ENCODE measurements at regions not wholly inside any gene's neighbourhood (a gene's known extent, or its start where the extent isn't known, plus 50 kb on each side); places are given as distances from the start of the nearest gene placed in this dataset.

DNA sequence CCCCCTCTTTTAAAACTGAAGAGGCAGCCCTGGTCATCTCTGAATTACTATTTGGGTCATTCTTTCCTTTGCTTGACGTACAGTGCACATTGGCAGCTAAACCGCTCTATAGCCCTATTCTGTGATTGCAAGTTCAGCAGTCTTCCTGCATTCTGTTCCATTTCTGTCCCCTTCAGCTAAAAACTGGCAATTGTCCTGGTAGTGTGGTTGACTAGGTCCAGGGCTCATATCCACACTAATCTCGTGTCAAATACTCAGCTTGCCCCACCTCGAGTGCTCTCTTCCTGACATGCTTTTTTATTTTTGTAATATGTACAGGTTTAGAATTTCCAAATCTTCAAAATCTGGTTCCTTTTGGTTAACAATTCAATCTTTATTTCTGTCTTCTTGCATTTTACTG lies 282.1 kb downstream of the THBS2 start:
- H3K36me3 ChIP-seq (replicated peaks in 1 of 2; ENCODE audit: control insufficient read depth in 2 of 2, insufficient read depth in 2 of 2, low read length in 2 of 2), result no peaks in the 10 kb centered on the region
- no peak overlapping the region for H2BK15ac ChIP-seq (ENCODE audit: low read length)
- no peak overlapping the region for H2AFZ ChIP-seq (ENCODE audit: low read length)
- no peak overlapping the region for H3K4me2 ChIP-seq (ENCODE audit: insufficient read depth, low read length, poor library complexity, severe bottlenecking)
- H3K14ac ChIP-seq (ENCODE audit: low read length), result no peak overlapping the region
- no peaks in the 10 kb centered on the region for H3K27me3 ChIP-seq (ENCODE audit: control insufficient read depth in 3 of 3, insufficient read depth in 3 of 3, low read depth in 1 of 3, low read length in 3 of 3)
- no CpG with 5 or more reads among the region's 4 CpGs for WGBS, 2 donors (ENCODE audit: extremely low coverage in 2 of 2, insufficient read length in 2 of 2, insufficient replicate concordance in 1 of 2)
- no peak overlapping the region for H3K18ac ChIP-seq (ENCODE audit: low read length)
- no peak overlapping the region for H4K91ac ChIP-seq (ENCODE audit: low read depth, low read length, poor library complexity)
- H2BK12ac ChIP-seq (ENCODE audit: low read length), result no peak overlapping the region
- no peaks in the 10 kb centered on the region for H3K79me1 ChIP-seq (ENCODE audit: low read depth, low read length)
- no peak overlapping the region for H3K9ac ChIP-seq (ENCODE audit: low read depth, low read length, poor library complexity)
- H3K23ac ChIP-seq (ENCODE audit: low read depth, low read length, poor library complexity), result no peak overlapping the region
- no peak overlapping the region for H3K27ac ChIP-seq (replicated peaks; ENCODE audit: low read length)
- H3K4ac ChIP-seq (ENCODE audit: low read length), result no peak overlapping the region
- no peak overlapping the region for H2BK5ac ChIP-seq (ENCODE audit: low read length)
- H3K4me1 ChIP-seq (ENCODE audit: control insufficient read depth in 2 of 2, insufficient read depth in 1 of 2, low read depth in 1 of 2, low read length in 2 of 2), result peaks cover 0 to 2% of the 10 kb centered on the region in 2 donors
- DNase-seq (ENCODE audit: low spot score), result no peak
- no peaks in the 10 kb centered on the region for H3K9me3 ChIP-seq (replicated peaks in 1 of 2; ENCODE audit: control insufficient read depth in 2 of 2, insufficient read depth in 1 of 2, low read depth in 1 of 2, low read length in 2 of 2)
- no peak overlapping the region for H4K8ac ChIP-seq (ENCODE audit: low read depth, low read length)
- H2BK120ac ChIP-seq (ENCODE audit: low read depth, low read length), result no peak overlapping the region
- H3K4me3 ChIP-seq (ENCODE audit: low read length in 2 of 2), result no peak overlapping the region
- no peak overlapping the region for H2AK5ac ChIP-seq (ENCODE audit: low read depth, low read length)

DNA sequence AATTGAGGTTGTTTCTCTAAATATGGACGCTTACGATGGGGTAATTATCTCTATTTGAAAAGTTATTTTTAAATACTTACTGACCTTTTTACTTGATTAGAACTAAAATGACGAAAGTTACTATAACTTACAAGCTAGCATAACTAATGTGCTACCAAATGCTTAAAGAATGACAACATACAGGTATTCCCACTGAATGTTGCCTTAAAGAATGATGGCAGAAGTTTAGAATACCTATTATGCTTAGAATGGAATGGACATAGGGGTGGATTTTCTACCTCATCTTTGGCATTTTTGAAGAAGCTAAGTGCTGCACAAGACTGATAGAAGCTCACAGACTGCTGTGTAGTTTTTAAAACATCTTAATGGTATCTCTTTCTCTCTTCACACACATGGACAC lies 284.8 kb downstream of the THBS2 start:
- H3K14ac ChIP-seq (ENCODE audit: low read length), result no peak overlapping the region
- no CpG with 5 or more reads among the region's 3 CpGs for WGBS, 2 donors (ENCODE audit: extremely low coverage in 2 of 2, insufficient read length in 2 of 2, insufficient replicate concordance in 1 of 2)

DNA sequence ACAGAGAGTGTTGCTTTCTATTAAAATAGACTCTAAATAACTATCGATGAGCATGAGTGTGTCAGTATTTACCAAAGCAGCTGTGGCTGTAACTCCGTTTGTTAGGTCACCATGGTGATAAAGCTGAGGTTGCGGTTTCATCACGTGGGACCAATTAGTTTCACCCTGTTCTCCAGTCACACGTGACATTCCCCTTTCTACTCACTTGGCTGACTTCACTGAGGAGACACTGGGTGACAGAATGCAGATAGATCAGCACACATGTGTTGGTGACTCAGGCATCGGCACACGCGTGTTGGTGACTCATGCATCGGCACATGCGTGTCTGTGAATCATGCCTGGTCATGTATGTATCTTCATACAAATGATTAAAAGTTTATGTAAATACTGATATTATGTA lies 285.4 kb downstream of the THBS2 start:
- H4K91ac ChIP-seq (ENCODE audit: low read depth, low read length, poor library complexity), result no peak overlapping the region
- no CpG with 5 or more reads among the region's 10 CpGs for whole genome bisulfite sequencing, 2 donors (ENCODE audit: extremely low coverage in 2 of 2, insufficient read length in 2 of 2, insufficient replicate concordance in 1 of 2)
- no peak overlapping the region for H3K9ac ChIP-seq (ENCODE audit: low read depth, low read length, poor library complexity)
- peaks cover 0 to 2% of the 10 kb centered on the region in 2 donors for H3K4me1 ChIP-seq (ENCODE audit: control insufficient read depth in 2 of 2, insufficient read depth in 1 of 2, low read depth in 1 of 2, low read length in 2 of 2)
- no peak overlapping the region for H3K27ac ChIP-seq (replicated peaks; ENCODE audit: low read length)
- H3K79me1 ChIP-seq (ENCODE audit: low read depth, low read length), result no peaks in the 10 kb centered on the region
- no peak overlapping the region for H4K8ac ChIP-seq (ENCODE audit: low read depth, low read length)
- H2AFZ ChIP-seq (ENCODE audit: low read length), result no peak overlapping the region
- no peak overlapping the region for H3K4ac ChIP-seq (ENCODE audit: low read length)
- no peak overlapping the region for H3K23ac ChIP-seq (ENCODE audit: low read depth, low read length, poor library complexity)
- H3K27me3 ChIP-seq (ENCODE audit: control insufficient read depth in 3 of 3, insufficient read depth in 3 of 3, low read depth in 1 of 3, low read length in 3 of 3), result no peaks in the 10 kb centered on the region
- H3K4me2 ChIP-seq (ENCODE audit: insufficient read depth, low read length, poor library complexity, severe bottlenecking), result no peak overlapping the region
- H2BK12ac ChIP-seq (ENCODE audit: low read length), result no peak overlapping the region
- no peak overlapping the region for H3K14ac ChIP-seq (ENCODE audit: low read length)
- H3K4me3 ChIP-seq (ENCODE audit: low read length in 2 of 2), result no peak overlapping the region
- H3K18ac ChIP-seq (ENCODE audit: low read length), result no peak overlapping the region
- no peaks in the 10 kb centered on the region for H3K36me3 ChIP-seq (replicated peaks in 1 of 2; ENCODE audit: control insufficient read depth in 2 of 2, insufficient read depth in 2 of 2, low read length in 2 of 2)
- H2BK15ac ChIP-seq (ENCODE audit: low read length), result no peak overlapping the region
- H2AK5ac ChIP-seq (ENCODE audit: low read depth, low read length), result no peak overlapping the region
- no peak overlapping the region for H2BK5ac ChIP-seq (ENCODE audit: low read length)
- no peak overlapping the region for H2BK120ac ChIP-seq (ENCODE audit: low read depth, low read length)
- no peak for DNase-seq (ENCODE audit: low spot score)
- no peaks in the 10 kb centered on the region for H3K9me3 ChIP-seq (replicated peaks in 1 of 2; ENCODE audit: control insufficient read depth in 2 of 2, insufficient read depth in 1 of 2, low read depth in 1 of 2, low read length in 2 of 2)

More for the DNA sequence above, 284.8 kb downstream of the THBS2 start:
- Histone ChIP-seq H3K4me1 (ENCODE audit: control insufficient read depth in 2 of 2, insufficient read depth in 1 of 2, low read depth in 1 of 2, low read length in 2 of 2) (peaks cover 0 to 2% of the 10 kb centered on the region in 2 donors), H2AFZ (ENCODE audit: low read length) (no peak overlapping the region), H3K4me2 (ENCODE audit: insufficient read depth, low read length, poor library complexity, severe bottlenecking) (no peak overlapping the region), H2BK15ac (ENCODE audit: low read length) (no peak overlapping the region), H2AK5ac (ENCODE audit: low read depth, low read length) (no peak overlapping the region), H2BK12ac (ENCODE audit: low read length) (no peak overlapping the region), H3K9ac (ENCODE audit: low read depth, low read length, poor library complexity) (no peak overlapping the region), H4K91ac (ENCODE audit: low read depth, low read length, poor library complexity) (no peak overlapping the region), H3K18ac (ENCODE audit: low read length) (no peak overlapping the region), H3K4me3 (ENCODE audit: low read length in 2 of 2) (no peak overlapping the region), H3K79me1 (ENCODE audit: low read depth, low read length) (no peaks in the 10 kb centered on the region), H4K8ac (ENCODE audit: low read depth, low read length) (no peak overlapping the region), H3K27me3 (ENCODE audit: control insufficient read depth in 3 of 3, insufficient read depth in 3 of 3, low read depth in 1 of 3, low read length in 3 of 3) (no peaks in the 10 kb centered on the region), H3K23ac (ENCODE audit: low read depth, low read length, poor library complexity) (no peak overlapping the region), H2BK120ac (ENCODE audit: low read depth, low read length) (no peak overlapping the region), H3K27ac (replicated peaks; ENCODE audit: low read length) (no peak overlapping the region), H3K4ac (ENCODE audit: low read length) (no peak overlapping the region), H2BK5ac (ENCODE audit: low read length) (no peak overlapping the region), H3K36me3 (replicated peaks in 1 of 2; ENCODE audit: control insufficient read depth in 2 of 2, insufficient read depth in 2 of 2, low read length in 2 of 2) (no peaks in the 10 kb centered on the region), H3K9me3 (replicated peaks in 1 of 2; ENCODE audit: control insufficient read depth in 2 of 2, insufficient read depth in 1 of 2, low read depth in 1 of 2, low read length in 2 of 2) (no peaks in the 10 kb centered on the region)
- DNase-seq (ENCODE audit: low spot score), result no peak

DNA sequence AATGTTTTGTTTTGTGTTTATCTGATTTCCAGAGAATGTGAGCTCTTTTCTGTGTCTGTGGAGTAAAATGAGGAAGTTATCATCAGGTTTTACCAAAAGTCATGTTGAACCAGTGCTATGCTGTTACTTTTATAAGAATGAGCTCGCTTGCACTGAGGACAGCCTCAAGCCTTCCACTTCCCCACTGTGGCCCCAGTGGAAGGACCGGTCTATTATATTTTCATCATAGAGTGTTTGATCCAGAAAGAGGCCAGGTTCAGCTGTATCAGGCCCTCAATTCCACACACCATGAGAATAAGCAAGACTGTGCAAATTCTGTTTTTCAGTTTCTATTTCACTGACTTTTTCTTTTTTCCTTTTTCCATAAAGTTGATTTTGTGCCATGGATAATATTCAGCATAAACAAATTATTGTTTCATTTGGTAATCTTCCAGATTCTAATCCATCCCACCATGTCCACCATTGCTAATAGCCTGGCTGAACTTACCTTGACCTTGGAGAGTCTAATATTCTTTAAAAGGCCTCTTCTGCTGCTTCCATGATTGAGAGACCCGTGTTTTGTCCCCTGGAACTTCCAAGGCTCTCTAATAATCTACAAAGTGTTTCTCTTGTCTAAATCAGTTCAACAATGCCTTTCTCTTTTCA lies 286.2 kb downstream of the THBS2 start:
- H3K9ac ChIP-seq (ENCODE audit: low read depth, low read length, poor library complexity), result no peak overlapping the region
- H2BK12ac ChIP-seq (ENCODE audit: low read length), result no peak overlapping the region
- no peak overlapping the region for H2BK120ac ChIP-seq (ENCODE audit: low read depth, low read length)
- H3K18ac ChIP-seq (ENCODE audit: low read length), result no peak overlapping the region
- no peak overlapping the region for H3K4me3 ChIP-seq (ENCODE audit: low read length in 2 of 2)
- H2BK15ac ChIP-seq (ENCODE audit: low read length), result no peak overlapping the region
- H3K79me1 ChIP-seq (ENCODE audit: low read depth, low read length), result no peaks in the 10 kb centered on the region
- H3K4me2 ChIP-seq (ENCODE audit: insufficient read depth, low read length, poor library complexity, severe bottlenecking), result no peak overlapping the region
- H3K4me1 ChIP-seq (ENCODE audit: control insufficient read depth in 2 of 2, insufficient read depth in 1 of 2, low read depth in 1 of 2, low read length in 2 of 2), result peaks cover 0 to 2% of the 10 kb centered on the region in 2 donors
- H4K8ac ChIP-seq (ENCODE audit: low read depth, low read length), result no peak overlapping the region
- H3K27ac ChIP-seq (replicated peaks; ENCODE audit: low read length), result no peak overlapping the region
- no peak overlapping the region for H2BK5ac ChIP-seq (ENCODE audit: low read length)
- H3K23ac ChIP-seq (ENCODE audit: low read depth, low read length, poor library complexity), result no peak overlapping the region
- no peaks in the 10 kb centered on the region for H3K36me3 ChIP-seq (replicated peaks in 1 of 2; ENCODE audit: control insufficient read depth in 2 of 2, insufficient read depth in 2 of 2, low read length in 2 of 2)
- H2AFZ ChIP-seq (ENCODE audit: low read length), result no peak overlapping the region
- no peaks in the 10 kb centered on the region for H3K27me3 ChIP-seq (ENCODE audit: control insufficient read depth in 3 of 3, insufficient read depth in 3 of 3, low read depth in 1 of 3, low read length in 3 of 3)
- no peaks in the 10 kb centered on the region for H3K9me3 ChIP-seq (replicated peaks in 1 of 2; ENCODE audit: control insufficient read depth in 2 of 2, insufficient read depth in 1 of 2, low read depth in 1 of 2, low read length in 2 of 2)
- no peak overlapping the region for H3K4ac ChIP-seq (ENCODE audit: low read length)
- no peak overlapping the region for H3K14ac ChIP-seq (ENCODE audit: low read length)
- WGBS, 2 donors (ENCODE audit: extremely low coverage in 2 of 2, insufficient read length in 2 of 2, insufficient replicate concordance in 1 of 2), result no CpG with 5 or more reads among the region's 3 CpGs
- no peak overlapping the region for H4K91ac ChIP-seq (ENCODE audit: low read depth, low read length, poor library complexity)
- H2AK5ac ChIP-seq (ENCODE audit: low read depth, low read length), result no peak overlapping the region
- DNase-seq (ENCODE audit: low spot score), result no peak

Measured in neuronal stem cell (in vitro differentiated cells).